ENCODE measurements at regions not wholly inside any gene's neighbourhood (a gene's known extent, or its start where the extent isn't known, plus 50 kb on each side); places are given as distances from the start of the nearest gene placed in this dataset.
A peak's percentile ranks its signal among the peaks of the same experiment; 100 is the strongest.

GRCh38 chr15:39275066-39275465, 305.8 kb upstream of the THBS1 start:
- Mint-ChIP-seq H3K27me3 (peaks cover 4 to 21% of the 10 kb centered on the region in 2 donors), H3K27ac (no peak overlapping the region), H3K4me1 (no peaks in the 10 kb centered on the region), H3K4me3 (no peak overlapping the region), H3K9me3 (no peaks in the 10 kb centered on the region), H3K36me3 (no peaks in the 10 kb centered on the region)
- Histone ChIP-seq H3K4me3 (ENCODE audit: low read length) (no peak overlapping the region), H3K4me1 (ENCODE audit: insufficient read depth, low read length) (no peaks in the 10 kb centered on the region), H3K27ac (ENCODE audit: low read depth, low read length) (no peak overlapping the region), H3K9me3 (ENCODE audit: low read length) (no peaks in the 10 kb centered on the region), H3K27me3 (ENCODE audit: insufficient read depth, low read length, poor library complexity, severe bottlenecking) (no peaks in the 10 kb centered on the region), H3K36me3 (ENCODE audit: insufficient read depth, low read length) (no peaks in the 10 kb centered on the region)
- DNase-seq = peak in 1 of 5 donors; percentile 36
- ChIA-PET CTCF (no interaction called here), POLR2A (no interaction called here)

- H3K9me3 ChIP-seq (ENCODE audit: low read length) = no peaks in the 10 kb centered on the region
- H3K4me3 ChIP-seq (ENCODE audit: low read length) = no peak overlapping the region
- no peaks in the 10 kb centered on the region for H3K36me3 Mint-ChIP-seq
- POLR2A ChIA-PET = no interaction called here
- H3K27me3 Mint-ChIP-seq = peaks cover 0 to 22% of the 10 kb centered on the region in 2 donors
- H3K27ac Mint-ChIP-seq = no peak overlapping the region
- no peaks in the 10 kb centered on the region for H3K4me1 Mint-ChIP-seq
- no peaks in the 10 kb centered on the region for H3K27me3 ChIP-seq (ENCODE audit: insufficient read depth, low read length, poor library complexity, severe bottlenecking)
- no peak overlapping the region for H3K4me3 Mint-ChIP-seq
- DNase-seq = no peak
- H3K36me3 ChIP-seq (ENCODE audit: insufficient read depth, low read length) = no peaks in the 10 kb centered on the region
- no peaks in the 10 kb centered on the region for H3K4me1 ChIP-seq (ENCODE audit: insufficient read depth, low read length)
- H3K27ac ChIP-seq (ENCODE audit: low read depth, low read length) = no peak overlapping the region
- peaks cover 0 to 2% (median 0%) of the 10 kb centered on the region in 5 donors for H3K9me3 Mint-ChIP-seq
- CTCF ChIA-PET = no interaction called here
Measured at GRCh38 chr15:39279311-39279710, 301.6 kb upstream of the THBS1 start.

- H3K27me3 ChIP-seq (ENCODE audit: insufficient read depth, low read length, poor library complexity, severe bottlenecking) = no peaks in the 10 kb centered on the region
- H3K27ac Mint-ChIP-seq = no peak overlapping the region
- no peak overlapping the region for H3K4me3 ChIP-seq (ENCODE audit: low read length)
- CTCF ChIA-PET = no interaction called here
- peaks cover 0 to 2% (median 0%) of the 10 kb centered on the region in 5 donors for H3K9me3 Mint-ChIP-seq
- H3K4me1 ChIP-seq (ENCODE audit: insufficient read depth, low read length) = no peaks in the 10 kb centered on the region
- no peaks in the 10 kb centered on the region for H3K4me1 Mint-ChIP-seq
- H3K36me3 Mint-ChIP-seq = no peaks in the 10 kb centered on the region
- no peaks in the 10 kb centered on the region for H3K36me3 ChIP-seq (ENCODE audit: insufficient read depth, low read length)
- peaks cover 0 to 30% of the 10 kb centered on the region in 2 donors for H3K27me3 Mint-ChIP-seq
- no peak overlapping the region for H3K27ac ChIP-seq (ENCODE audit: low read depth, low read length)
- no peaks in the 10 kb centered on the region for H3K9me3 ChIP-seq (ENCODE audit: low read length)
- H3K4me3 Mint-ChIP-seq = no peak overlapping the region
- DNase-seq = no peak
- POLR2A ChIA-PET = no interaction called here
Measured at GRCh38 chr15:39281094-39281493, 299.8 kb upstream of the THBS1 start.

- no peak overlapping the region for H3K27ac ChIP-seq (ENCODE audit: low read depth, low read length)
- Mint-ChIP-seq H3K36me3 (no peaks in the 10 kb centered on the region), H3K27me3 (peaks cover under 1 to 42% of the 10 kb centered on the region in 2 donors), H3K4me3 (no peak overlapping the region), H3K4me1 (no peaks in the 10 kb centered on the region), H3K9me3 (peaks cover 0 to 2% (median 0%) of the 10 kb centered on the region in 5 donors), H3K27ac (no peak overlapping the region)
- ChIA-PET POLR2A (no interaction called here), CTCF (no interaction called here)
- H3K4me3 ChIP-seq (ENCODE audit: low read length) = no peak overlapping the region
- H3K9me3 ChIP-seq (ENCODE audit: low read length) = no peaks in the 10 kb centered on the region
- no peaks in the 10 kb centered on the region for H3K4me1 ChIP-seq (ENCODE audit: insufficient read depth, low read length)
- no peaks in the 10 kb centered on the region for H3K36me3 ChIP-seq (ENCODE audit: insufficient read depth, low read length)
- no peaks in the 10 kb centered on the region for H3K27me3 ChIP-seq (ENCODE audit: insufficient read depth, low read length, poor library complexity, severe bottlenecking)
- DNase-seq = no peak
Measured at GRCh38 chr15:39282663-39283208, 298.1 kb upstream of the THBS1 start.

GRCh38 chr15:39283531-39283930, 297.3 kb upstream of the THBS1 start:
- Histone ChIP-seq H3K36me3 (ENCODE audit: insufficient read depth, low read length) (no peaks in the 10 kb centered on the region), H3K27me3 (ENCODE audit: insufficient read depth, low read length, poor library complexity, severe bottlenecking) (no peaks in the 10 kb centered on the region), H3K4me3 (ENCODE audit: low read length) (no peak overlapping the region), H3K27ac (ENCODE audit: low read depth, low read length) (no peak overlapping the region), H3K9me3 (ENCODE audit: low read length) (no peaks in the 10 kb centered on the region), H3K4me1 (ENCODE audit: insufficient read depth, low read length) (no peaks in the 10 kb centered on the region)
- no peak for DNase-seq
- peaks cover 0 to 2% (median 0%) of the 10 kb centered on the region in 5 donors for H3K9me3 Mint-ChIP-seq
- H3K4me3 Mint-ChIP-seq = no peak overlapping the region
- no peak overlapping the region for H3K27ac Mint-ChIP-seq
- no peaks in the 10 kb centered on the region for H3K4me1 Mint-ChIP-seq
- no peaks in the 10 kb centered on the region for H3K36me3 Mint-ChIP-seq
- H3K27me3 Mint-ChIP-seq = peaks cover 2 to 46% of the 10 kb centered on the region in 2 donors
- CTCF ChIA-PET = no interaction called here
- POLR2A ChIA-PET = no interaction called here

- peaks cover 0 to 2% (median 0%) of the 10 kb centered on the region in 5 donors for H3K9me3 Mint-ChIP-seq
- H3K27ac Mint-ChIP-seq = no peak overlapping the region
- Histone ChIP-seq H3K4me1 (ENCODE audit: insufficient read depth, low read length) (no peaks in the 10 kb centered on the region), H3K4me3 (ENCODE audit: low read length) (no peak overlapping the region), H3K27me3 (ENCODE audit: insufficient read depth, low read length, poor library complexity, severe bottlenecking) (no peaks in the 10 kb centered on the region), H3K36me3 (ENCODE audit: insufficient read depth, low read length) (no peaks in the 10 kb centered on the region), H3K27ac (ENCODE audit: low read depth, low read length) (no peak overlapping the region), H3K9me3 (ENCODE audit: low read length) (no peaks in the 10 kb centered on the region)
- DNase-seq = no peak
- H3K27me3 Mint-ChIP-seq = peaks cover 2 to 49% of the 10 kb centered on the region in 2 donors
- no peaks in the 10 kb centered on the region for H3K36me3 Mint-ChIP-seq
- H3K4me3 Mint-ChIP-seq = no peak overlapping the region
- no peaks in the 10 kb centered on the region for H3K4me1 Mint-ChIP-seq
- CTCF ChIA-PET = no interaction called here
- POLR2A ChIA-PET = no interaction called here
Measured at GRCh38 chr15:39285071-39285470, 295.8 kb upstream of the THBS1 start.

- H3K27ac ChIP-seq (ENCODE audit: low read depth, low read length) = no peak overlapping the region
- H3K9me3 ChIP-seq (ENCODE audit: low read length) = no peaks in the 10 kb centered on the region
- H3K27ac Mint-ChIP-seq = no peak overlapping the region
- H3K4me1 Mint-ChIP-seq = no peaks in the 10 kb centered on the region
- ChIA-PET POLR2A (no interaction called here), CTCF (no interaction called here)
- H3K27me3 ChIP-seq (ENCODE audit: insufficient read depth, low read length, poor library complexity, severe bottlenecking) = no peaks in the 10 kb centered on the region
- H3K9me3 Mint-ChIP-seq = peaks cover 0 to 2% (median 0%) of the 10 kb centered on the region in 5 donors
- no peaks in the 10 kb centered on the region for H3K36me3 Mint-ChIP-seq
- no peak overlapping the region for H3K4me3 Mint-ChIP-seq
- no peak for DNase-seq
- no peaks in the 10 kb centered on the region for H3K36me3 ChIP-seq (ENCODE audit: insufficient read depth, low read length)
- H3K4me1 ChIP-seq (ENCODE audit: insufficient read depth, low read length) = no peaks in the 10 kb centered on the region
- peaks cover 2 to 49% of the 10 kb centered on the region in 2 donors for H3K27me3 Mint-ChIP-seq
- H3K4me3 ChIP-seq (ENCODE audit: low read length) = no peak overlapping the region
Measured at GRCh38 chr15:39285663-39286062, 295.2 kb upstream of the THBS1 start.

GRCh38 chr15:39286706-39287105, 294.2 kb upstream of the THBS1 start:
- no peak overlapping the region for H3K4me3 ChIP-seq (ENCODE audit: low read length)
- Mint-ChIP-seq H3K27ac (no peak overlapping the region), H3K36me3 (no peaks in the 10 kb centered on the region), H3K9me3 (peaks cover 0 to 2% (median 0%) of the 10 kb centered on the region in 5 donors), H3K4me3 (no peak overlapping the region), H3K27me3 (peaks cover 2 to 50% of the 10 kb centered on the region in 2 donors), H3K4me1 (no peaks in the 10 kb centered on the region)
- ChIA-PET POLR2A (no interaction called here), CTCF (no interaction called here)
- no peaks in the 10 kb centered on the region for H3K4me1 ChIP-seq (ENCODE audit: insufficient read depth, low read length)
- DNase-seq = no peak
- H3K36me3 ChIP-seq (ENCODE audit: insufficient read depth, low read length) = no peaks in the 10 kb centered on the region
- H3K27ac ChIP-seq (ENCODE audit: low read depth, low read length) = no peak overlapping the region
- H3K9me3 ChIP-seq (ENCODE audit: low read length) = no peaks in the 10 kb centered on the region
- no peaks in the 10 kb centered on the region for H3K27me3 ChIP-seq (ENCODE audit: insufficient read depth, low read length, poor library complexity, severe bottlenecking)
